GM12891 (cell line): ENCODE measurements at regions not wholly inside any gene's neighbourhood (a gene's known extent, or its start where the extent isn't known, plus 50 kb on each side); places are given as distances from the start of the nearest gene placed in this dataset.

Experiments
- PAX5 ChIP-seq: IDR thresholded peaks from 2 replicates; pipeline ENCODE4 v1.6.1; 2011; ENCODE audit warnings: low read length, moderate library complexity, mild to moderate bottlenecking; ENCODE audit not compliant: insufficient read depth, severe bottlenecking
- POLR2A ChIP-seq: IDR thresholded peaks from 2 replicates; pipeline ENCODE4 v1.6.1; 2011; ENCODE audit warnings: low read depth, low read length, control low read depth
- POLR2AphosphoS5 ChIP-seq: IDR thresholded peaks from 2 replicates; pipeline ENCODE4 v1.6.1; 2011; ENCODE audit warnings: low read depth, low read length, control low read depth
- SPI1 ChIP-seq: IDR thresholded peaks from 2 replicates; pipeline ENCODE4 v1.6.1; 2011; ENCODE audit warnings: low read depth, low read length, control low read depth
- TAF1 ChIP-seq: IDR thresholded peaks from 2 replicates; pipeline ENCODE4 v1.6.1; 2011; ENCODE audit warnings: low read depth, low read length, control low read depth

DNA sequence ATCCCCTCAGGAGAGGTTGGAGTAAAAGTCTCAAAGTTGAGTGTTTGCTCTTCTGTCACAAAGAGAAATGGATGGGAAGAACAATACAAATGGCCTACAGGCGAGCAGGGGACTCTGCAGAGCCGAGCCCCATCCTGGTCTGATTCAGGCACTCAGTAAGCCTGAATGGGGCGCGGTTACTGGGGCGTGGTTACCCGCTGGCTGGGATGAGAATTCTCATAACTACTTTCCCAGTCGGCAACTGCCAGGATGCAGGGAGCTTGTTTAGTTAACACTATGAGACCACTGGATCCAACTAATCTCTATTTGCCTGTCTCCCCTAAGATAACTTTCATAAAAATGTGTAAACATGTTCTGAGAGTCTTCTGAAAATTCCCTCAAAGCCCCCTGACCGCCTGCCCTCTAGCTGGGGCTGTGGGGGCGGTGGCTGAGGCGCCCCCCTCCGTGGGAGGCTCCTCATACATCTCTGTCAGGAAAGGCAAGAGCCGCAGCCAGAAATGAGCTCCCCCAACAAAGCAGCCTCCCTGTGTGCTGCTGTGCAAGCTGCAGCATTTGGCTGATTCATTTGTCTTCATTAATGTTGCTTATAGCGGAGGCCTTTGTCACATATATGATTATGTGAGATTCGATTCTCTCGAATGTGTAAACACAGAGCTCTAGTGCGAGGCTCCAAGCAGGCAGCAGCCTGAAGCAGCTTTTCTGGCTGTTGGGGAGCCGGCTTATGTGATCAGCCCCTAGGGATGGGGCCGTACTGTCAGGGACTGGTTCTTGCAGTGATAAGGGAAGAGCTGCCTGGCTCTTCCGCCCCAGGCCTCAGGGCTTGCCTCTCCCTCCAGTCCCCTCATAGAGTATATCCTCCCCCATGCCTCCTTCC lies 126.1 kb upstream of the ARHGAP5 start:
- TF ChIP-seq TAF1, result no peak
- no peak for TF ChIP-seq POLR2AphosphoS5
- TF ChIP-seq POLR2A, result no peak
- no peak for TF ChIP-seq PAX5
- TF ChIP-seq SPI1, result no peak
